ENCODE measurements at regions not wholly inside any gene's neighbourhood (a gene's known extent, or its start where the extent isn't known, plus 50 kb on each side); places are given as distances from the start of the nearest gene placed in this dataset.

DNA sequence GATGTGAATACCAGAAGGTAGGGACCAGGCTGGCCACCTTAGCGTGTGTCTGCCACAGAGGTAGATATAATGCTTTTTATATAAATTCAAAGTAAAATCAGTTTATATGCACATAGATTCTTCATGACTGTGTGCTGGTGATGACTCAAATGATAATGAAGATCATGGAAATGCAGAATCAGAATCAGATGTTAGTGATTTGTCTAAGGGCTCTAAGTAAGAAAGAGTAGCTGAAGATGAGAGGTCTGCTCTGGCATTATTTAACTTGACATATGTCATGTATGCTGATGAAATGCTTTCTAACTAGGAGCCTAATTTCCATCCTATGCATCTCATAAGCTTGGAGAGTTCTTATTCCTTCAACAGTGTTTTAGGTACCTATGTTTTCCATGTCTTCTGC, 50.3 kb upstream of the DPH6 start:
- DNase-seq: no peak

DNA sequence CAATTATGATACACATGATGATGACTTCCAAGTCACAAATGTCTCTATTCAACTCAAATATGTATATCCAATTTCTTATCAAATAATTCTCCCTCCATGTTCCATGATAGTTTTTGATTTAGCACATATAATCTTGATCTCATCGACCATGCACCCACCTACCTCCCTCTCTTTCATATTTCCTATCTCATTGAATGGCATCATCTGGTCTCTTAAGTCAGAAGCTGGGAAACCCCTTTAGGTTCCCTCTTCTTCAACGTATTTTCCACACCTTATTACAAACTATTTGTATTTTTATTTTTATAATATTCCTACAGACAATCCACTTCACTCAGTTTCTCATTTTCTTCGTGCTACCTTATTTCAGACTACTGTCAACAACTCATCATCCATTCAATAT, 56.9 kb upstream of the DPH6 start:
- no peak for DNase-seq

DNA sequence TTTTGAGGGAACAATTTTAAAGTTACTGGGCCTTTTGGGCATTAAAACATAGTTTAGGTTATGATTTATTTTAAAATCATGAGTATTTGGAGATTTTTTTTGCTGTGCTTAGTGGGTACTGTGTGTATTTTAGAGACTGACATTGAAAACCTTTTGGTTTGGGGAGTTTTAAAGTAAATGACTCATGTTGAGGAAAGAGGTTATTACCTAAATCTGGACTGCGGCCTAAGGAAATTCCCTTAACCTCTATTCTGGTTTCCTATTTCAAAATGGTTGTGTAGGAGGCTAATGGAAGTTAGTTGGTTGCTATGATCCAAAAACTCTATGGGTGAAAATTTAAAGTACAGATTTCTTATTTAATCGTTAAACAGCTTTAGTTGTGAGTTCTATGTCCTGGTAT, 57.3 kb upstream of the DPH6 start:
- no peak for DNase-seq

DNA sequence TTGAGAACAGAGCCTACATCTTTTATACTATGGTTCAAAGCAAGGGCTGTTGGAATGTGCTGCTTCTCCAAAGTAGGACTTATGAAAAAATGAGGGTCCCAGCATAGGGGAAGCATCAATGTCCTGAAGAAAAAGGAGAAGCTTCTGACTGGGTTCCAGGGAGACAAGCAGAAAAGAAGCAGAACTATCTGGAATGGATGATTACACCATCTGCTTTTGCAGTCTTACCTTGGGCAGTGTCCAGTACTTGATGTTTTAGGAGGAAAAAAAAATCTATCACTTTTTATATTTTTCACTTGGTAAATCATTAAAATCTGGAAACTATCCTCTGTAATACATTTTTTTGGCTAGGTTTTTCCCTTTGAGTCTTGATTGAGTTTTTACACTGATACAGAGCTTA, 57.9 kb upstream of the DPH6 start:
- no peak for DNase-seq

DNA sequence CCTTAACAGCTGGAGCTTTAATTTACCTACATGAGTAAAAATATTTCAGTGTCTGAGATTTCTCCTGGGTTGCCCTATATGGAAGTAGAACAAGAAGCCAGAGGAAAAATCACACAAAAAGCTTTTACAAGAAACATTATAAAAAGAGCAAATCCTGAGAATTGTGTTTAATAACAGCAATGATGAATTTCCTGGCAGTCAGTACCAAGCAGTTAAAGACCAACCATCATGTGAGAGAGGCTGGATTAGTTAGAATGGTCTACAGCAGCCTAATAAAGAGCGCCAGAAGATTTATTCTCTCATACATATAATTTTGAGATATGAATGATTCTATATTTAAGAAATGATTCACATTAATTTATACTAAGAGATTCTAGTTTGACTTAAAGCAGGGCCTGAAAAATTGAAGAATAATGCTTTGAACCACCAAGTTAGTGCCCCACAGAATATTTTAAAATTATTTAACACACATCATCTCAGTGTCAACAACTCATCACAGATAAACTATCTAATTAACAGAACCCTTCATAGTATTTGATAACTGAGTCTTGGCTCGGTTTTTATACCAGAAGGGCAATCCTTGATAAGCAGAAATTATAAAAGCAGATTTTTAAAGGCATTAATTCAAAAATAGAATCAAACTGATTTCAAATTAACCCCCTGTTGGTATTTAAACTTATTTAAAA, 59.9 kb upstream of the DPH6 start:
- no peak for DNase-seq

DNA sequence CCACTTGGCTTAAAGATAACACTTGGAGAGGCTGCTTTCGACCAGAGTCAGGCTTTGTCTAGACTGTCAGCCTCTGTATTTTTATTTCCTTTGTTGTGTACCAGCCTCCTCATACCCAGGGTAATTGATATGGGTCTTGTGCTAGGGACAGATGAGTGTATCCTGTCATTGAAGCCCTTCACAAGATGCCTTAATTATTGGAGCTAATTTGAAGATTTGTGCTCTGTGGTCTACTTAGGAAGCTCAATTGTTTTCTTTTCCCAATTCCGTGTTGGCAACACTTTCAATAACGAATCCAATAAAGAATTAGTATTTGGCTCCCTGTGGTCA, 60.5 kb upstream of the DPH6 start:
- DNase-seq: no peak

DNA sequence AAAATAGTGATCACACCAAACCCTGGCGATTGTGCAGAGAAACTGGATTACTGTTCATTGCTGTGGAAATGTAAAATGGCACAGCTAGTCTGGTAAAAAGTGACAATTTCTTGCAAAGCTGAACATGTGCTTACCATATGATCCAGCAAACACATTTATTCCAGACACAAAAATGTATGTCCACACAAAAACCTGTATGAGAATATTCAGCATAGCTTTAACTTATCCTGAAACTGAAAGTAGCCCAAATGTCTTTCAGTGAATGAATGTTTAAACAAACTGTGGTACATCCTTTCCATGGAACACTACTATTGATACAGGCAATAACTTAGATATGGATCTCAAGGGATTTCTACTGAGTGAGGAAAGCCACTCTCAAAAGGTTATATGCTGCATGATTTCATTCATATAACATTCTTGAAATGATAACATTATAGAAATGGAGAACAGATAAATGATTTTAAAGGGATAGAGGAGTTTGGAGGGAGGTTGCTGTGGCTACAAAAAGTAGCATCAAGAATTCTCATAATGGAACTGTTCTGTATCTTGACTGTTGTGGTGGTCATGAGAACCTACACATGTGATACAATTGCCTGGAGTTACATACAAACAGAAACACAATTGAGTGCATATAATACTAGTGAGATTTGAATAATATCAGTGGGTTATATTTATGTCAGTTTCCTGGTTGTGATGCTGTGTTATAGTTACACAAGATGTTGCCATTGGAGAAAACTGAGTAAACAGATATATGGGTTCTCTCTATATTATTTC, 70.7 kb upstream of the DPH6 start:
- no peak for DNase-seq

DNA sequence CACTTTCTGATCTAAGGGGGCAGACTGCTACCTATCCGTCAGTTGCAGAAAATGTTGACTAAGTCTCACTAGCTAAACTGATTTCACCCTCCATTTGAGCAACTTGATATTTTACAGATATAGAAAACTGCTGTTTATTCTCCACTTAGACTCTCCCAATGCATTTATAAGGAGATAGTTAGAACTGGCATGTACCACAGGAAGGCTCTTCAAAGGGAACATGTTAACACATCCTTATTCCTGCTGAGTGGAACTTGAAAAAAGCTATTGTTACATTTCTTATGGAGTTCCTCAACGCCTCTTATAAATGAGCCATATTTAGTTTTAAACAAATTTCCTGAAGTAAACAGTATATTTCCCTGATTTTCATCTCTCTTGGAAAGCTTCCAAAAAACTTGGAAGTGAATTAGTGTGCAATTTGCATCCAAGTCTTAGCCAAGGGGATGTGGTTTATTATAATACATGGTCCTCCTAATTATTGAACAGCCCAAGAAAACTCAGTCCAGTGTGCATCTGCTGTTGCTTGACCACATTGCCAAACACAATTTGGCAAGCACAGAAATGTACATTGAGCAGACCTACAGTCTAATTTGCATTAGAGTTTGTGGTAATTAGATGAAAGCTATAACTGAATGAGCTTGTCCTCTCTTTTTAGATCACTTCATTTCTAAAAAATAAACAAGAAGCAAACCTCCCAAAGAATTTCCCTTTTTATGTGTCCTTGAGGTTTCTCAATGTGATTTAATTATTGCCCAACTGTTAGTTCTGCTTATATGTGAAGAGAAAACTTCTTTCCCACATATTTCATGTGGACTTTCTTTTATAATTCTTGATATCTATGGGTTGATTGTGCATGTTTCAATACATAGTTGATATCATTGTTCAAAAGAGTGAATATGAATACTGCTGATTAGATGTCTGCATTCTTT, 72.6 kb upstream of the DPH6 start:
- DNase-seq: no peak

DNA sequence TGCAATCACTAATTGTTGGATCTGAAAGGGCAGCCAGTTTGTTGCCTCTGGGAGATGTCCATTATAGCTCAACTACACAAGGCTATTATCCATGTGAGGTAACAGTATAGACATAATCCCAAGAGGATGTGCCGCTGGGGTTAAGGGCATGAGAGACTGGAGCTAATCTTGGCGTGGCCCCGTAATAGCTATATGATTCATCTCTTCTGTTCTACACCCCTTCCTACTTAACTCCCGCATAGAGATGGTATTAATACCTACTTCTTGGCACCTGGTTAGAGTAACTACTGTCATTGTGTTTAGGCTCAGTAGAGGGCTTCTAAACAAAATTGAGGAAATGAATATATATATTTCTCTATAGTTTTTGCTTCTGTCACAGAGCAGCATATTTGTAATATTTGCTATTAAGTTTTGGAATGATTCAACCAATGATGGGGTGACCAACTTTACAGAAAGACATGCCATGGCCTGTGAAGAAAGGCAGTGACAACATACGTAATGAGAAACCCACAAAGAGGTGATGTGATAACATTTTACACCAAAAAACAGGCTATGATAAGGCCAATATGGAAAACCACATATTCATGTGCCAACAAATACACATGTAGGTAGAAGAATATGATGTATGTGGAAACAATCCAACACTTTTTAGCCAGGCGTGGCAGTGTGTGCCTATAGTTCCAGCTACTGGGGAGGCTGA, 76.8 kb upstream of the DPH6 start:
- no peak for DNase-seq

DNA sequence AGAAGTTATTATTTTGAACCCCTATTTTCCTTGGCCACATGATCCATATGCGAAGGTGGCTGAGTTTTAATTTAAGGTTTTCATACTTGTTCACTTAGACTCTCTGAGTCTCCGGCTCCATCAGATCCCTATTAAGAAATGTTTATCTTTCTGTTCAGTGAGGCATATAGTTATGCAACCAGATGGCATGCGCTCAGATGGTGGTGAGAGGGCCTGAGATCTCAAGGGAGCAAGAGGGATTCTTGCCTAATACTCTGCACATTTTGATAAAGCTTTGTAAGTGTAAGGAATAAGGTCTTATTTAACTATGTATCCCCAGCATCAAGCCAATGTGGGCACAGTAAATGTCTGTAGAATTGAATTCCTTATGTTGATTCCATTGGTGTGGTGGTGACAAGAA, 78.9 kb upstream of the DPH6 start:
- DNase-seq: peak; percentile 6

DNA sequence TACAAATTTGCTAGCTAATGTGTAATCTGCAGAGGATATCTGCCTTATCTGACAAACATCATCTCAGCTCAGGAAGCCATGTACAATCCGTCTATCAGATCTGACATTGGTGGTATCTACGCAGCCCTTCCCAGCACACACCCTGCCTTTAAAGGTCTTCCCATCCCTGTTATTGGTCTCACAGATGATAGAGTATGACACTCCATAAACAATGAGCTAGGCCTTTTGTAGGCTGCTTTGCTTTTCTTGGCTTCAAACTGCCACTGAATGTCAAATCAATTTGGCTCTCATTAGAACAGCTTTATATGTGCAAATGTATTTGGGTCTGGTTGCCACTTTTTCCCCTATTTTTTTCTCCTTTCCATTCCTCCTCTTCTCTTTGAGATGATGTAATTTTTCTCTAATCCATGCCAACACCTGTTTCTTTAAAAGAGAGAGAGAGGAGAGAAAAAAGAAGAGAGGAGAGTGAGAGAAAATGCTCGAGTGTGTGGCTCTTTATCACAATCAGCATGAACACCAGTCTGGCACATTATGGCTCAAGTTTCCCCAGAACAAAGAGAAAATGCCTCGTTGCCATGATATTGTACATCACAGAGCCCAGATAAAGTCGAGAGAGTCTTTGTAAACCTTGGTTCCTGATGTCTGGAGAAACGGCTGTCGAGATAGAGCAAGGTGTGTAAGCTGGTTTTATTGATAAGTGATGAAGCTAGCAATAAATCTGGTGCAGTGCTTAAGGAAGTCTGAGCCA, 80.8 kb upstream of the DPH6 start:
- no peak for DNase-seq

DNA sequence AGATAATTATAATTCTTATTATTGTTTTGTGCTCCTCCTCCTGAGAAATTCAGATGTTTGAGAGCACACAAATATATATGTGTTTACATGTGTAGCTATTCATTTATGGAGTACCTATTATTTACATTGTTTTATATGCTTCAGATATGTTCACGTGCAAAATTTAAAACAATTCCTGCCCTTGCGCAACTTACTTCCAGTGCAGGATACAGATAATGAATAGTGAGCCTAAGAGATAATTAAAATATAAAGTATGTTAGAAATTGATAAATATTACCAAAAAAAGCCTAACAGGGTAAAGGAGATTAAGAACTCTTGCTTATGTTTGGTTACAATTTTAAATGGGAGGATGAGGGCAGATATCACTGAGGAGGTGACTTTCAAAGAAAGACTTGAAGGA, 81.7 kb upstream of the DPH6 start:
- no peak for DNase-seq

DNA sequence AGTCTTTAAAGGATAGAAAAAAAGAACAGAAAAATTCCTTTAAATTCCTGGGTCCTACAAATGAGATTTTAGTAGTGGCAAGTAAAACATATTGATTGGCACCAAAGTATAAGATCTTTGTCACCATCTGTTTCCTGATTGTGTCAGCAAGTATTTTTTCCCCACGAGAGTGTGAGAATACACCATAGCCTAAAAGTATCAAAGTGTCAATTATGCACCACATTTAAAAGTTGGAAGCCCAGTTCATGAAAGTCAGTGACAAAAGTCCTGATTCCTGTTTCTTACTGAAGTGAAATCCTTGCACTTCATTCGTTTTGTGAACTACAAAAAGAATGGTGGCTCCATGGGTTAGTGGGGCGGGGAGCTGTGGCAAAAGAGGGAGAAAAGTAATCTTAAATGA, 83.8 kb upstream of the DPH6 start:
- DNase-seq: no peak

DNA sequence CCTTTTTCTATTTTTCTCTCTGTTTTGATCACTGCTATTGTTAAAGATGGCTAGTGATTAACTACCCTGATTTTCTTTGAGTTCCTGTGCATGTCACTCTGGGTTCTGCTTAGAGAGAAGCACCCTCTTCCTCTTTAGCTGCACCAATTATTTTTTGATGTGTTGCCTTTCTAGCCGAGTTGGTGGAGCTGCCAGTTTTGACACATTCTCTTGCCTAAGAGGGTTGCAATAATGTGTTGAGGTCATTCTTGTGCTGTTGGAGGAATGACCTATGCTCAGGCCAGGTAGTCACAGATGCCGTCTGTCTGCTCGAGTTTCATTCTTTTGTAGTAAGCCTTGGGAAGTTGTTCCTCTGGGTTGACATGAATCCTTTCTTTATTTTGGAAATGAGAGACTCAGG, 84.6 kb upstream of the DPH6 start:
- no peak for DNase-seq

DNA sequence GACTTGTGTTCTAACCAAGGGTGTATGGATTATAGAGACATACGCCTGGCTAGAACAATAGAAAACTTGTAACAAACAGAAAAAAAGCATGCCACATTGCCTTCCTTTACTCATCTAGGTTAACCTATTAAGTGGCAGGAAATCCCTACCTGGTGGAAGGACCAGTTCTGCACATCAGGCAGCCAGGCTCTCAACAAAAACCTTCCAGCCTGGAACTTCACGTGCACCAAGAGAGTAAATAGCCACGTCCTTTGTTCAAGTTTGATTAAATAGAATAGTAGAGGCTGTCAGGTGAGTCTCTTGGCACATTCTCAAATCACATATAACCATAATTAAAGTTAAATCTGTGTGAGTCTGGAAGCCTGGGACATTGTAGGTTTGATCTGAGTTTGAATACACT, 85.0 kb upstream of the DPH6 start:
- DNase-seq: no peak

DNA sequence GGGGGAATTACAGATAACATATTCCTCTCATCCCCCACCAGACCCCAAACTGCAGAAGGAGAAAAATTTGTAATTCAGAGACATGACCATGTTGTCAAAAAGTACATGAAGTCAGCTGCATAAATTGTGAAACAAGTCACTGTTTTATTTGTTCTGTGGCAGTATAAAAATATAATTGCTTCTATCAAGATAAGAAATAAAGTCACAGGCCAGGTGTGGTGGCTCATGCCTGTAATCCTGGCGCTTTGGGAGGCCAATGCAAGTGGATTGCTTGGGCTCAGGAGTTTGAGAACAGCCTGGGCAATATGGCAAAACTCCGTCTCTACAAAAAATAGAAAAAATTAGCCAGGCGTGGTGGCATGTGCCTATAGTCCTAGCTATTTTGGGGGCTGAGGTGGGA, 87.7 kb upstream of the DPH6 start:
- DNase-seq: no peak

DNA sequence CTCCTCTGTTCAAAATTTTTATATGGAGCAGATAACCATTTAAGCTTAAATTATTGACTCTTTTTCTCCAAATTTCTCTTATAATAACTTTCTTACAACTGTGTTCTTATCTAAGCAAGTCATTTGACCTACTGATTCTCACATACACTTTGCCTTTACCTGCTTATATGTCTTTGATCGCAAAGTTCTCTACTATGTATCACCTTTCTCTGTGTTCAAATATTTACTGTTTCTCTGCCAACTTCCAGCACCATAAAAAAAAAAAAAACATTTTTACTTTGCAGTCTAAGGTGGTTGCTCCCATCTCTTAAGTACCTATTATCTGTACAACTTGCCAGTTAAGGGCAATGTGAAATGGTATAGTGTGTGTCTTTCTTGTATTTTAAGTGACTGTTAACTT, 100.8 kb upstream of the DPH6 start:
- no peak for DNase-seq

DNA sequence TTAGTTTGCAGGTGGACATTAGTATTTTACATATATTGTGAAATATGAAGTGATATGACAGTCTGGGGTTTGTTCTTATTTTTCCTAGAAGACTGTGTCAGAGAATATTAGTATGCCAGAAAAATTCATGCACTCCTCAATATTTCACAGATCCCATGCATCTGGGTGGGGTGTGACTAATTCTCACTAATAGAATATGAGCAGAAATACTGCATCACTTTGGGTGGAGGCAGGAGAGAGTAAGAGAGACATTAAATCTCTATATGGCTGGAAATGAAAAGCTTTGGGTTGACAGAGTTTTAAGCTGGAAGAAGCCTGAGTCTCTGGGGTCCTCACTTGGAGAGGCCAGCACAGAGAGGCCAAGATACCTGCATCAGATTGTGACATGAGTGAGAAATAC, 101.3 kb upstream of the DPH6 start:
- no peak for DNase-seq

DNA sequence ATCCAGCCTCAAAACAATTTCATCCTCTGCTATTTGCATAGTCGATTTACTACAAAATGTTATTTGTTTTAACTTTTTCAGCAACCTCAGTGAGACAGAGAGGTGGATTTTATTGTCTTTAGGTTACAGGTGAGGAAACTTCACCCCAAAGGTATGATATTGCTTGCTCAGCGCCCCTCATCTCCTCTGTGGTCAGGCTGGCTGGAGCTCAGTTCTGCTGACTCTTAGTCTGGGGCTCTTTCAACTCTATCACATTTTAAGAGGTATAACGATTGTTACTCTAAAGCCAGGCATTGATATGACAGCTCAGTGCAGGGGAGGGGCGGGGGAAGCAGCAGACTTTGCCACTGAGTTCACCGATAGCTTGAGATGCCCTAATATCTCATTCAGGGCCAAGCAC, 103.0 kb upstream of the DPH6 start:
- DNase-seq: no peak

DNA sequence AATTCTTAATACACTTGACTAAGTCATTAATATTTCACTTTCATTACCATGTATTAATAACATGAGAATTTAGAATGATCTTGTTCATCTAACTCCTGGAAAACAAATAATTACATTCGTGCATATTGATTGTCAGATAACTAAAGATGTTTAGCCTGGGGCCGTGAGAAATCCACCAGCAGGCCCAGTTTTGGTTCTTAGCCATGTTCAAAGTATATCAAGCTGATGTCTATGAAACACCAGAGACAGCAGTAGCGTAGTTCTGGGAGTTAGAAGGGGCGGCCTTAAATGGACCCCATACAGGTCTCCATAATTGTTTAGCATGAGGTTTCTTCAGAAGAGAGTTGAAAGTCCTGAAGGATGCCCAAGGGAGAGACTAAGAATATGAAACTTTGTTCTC, 103.6 kb upstream of the DPH6 start:
- no peak for DNase-seq

DNA sequence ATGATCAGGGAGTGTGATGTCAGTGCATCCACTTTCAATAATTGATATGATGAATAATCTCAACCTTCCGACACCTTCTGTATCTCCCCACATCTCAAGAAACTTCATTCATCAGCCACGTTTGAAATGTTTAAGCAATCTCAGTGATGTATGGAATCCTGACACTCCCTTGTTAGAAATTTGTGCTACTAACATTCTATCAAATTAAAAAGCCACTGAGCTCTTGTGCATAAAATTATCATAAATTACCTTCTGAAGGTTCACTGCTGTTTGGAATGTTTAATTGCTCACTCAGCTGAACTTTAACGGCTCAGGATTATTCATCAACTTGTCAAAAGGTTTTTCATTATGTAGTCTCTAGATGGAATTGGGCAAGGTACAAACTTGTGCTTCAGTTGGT, 108.4 kb upstream of the DPH6 start:
- DNase-seq: no peak

DNA sequence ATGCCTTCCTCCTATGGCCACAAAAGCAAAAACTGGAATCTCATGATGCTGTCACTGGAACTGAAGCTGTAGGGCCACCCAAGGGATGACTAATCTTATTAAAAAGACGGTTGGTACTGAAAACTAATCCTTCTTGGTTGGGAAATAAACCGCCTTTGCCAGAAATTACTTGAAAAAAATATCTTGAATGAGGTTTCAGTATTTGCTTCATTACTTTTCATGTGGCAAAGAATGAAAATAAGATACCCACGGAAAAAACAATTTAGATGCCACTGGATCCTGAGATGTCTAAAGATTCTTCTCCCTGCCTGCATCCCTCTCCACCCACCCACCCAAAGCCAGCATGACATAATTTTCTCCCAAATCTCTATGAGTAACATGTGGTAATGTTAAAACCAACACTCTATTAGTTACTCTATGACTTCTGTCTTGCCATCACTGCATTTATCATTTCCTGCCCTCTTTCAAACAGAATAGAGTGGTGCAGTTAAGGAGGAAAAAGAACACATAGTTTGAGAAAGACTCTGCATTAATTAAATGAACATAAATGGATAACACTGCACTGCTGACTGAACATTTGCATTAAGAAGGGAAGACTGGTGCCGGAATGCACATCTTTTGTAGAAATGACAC, 111.8 kb upstream of the DPH6 start:
- DNase-seq: no peak

All from GOT3 (cell line).